ENCODE measurements at regions not wholly inside any gene's neighbourhood (a gene's known extent, or its start where the extent isn't known, plus 50 kb on each side); places are given as distances from the start of the nearest gene placed in this dataset.
A peak's percentile ranks its signal among the peaks of the same experiment; 100 is the strongest.

- Mint-ChIP-seq H3K36me3 (ENCODE audit: insufficient read depth) (no peaks in the 10 kb centered on the region), H3K27me3 (no peaks in the 10 kb centered on the region), H3K4me1 (ENCODE audit: low read depth) (peaks cover 34% of the 10 kb centered on the region), H3K4me3 (ENCODE audit: low read depth) (no peak overlapping the region), H3K9me3 (ENCODE audit: low read depth) (no peaks in the 10 kb centered on the region), H3K27ac (no peak overlapping the region)
- TF ChIP-seq, protein P1, sequence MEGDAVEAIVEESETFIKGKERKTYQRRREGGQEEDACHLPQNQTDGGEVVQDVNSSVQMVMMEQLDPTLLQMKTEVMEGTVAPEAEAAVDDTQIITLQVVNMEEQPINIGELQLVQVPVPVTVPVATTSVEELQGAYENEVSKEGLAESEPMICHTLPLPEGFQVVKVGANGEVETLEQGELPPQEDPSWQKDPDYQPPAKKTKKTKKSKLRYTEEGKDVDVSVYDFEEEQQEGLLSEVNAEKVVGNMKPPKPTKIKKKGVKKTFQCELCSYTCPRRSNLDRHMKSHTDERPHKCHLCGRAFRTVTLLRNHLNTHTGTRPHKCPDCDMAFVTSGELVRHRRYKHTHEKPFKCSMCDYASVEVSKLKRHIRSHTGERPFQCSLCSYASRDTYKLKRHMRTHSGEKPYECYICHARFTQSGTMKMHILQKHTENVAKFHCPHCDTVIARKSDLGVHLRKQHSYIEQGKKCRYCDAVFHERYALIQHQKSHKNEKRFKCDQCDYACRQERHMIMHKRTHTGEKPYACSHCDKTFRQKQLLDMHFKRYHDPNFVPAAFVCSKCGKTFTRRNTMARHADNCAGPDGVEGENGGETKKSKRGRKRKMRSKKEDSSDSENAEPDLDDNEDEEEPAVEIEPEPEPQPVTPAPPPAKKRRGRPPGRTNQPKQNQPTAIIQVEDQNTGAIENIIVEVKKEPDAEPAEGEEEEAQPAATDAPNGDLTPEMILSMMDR (IDR thresholded peaks at IDR 0.05; ENCODE audit: unreplicated experiment), result no peak
- DNase-seq (ENCODE audit: low spot score, unreplicated experiment), result no peak
Measured at GRCh38 chr6:21536280-21536766, 57.2 kb upstream of the SOX4 start.

DNA sequence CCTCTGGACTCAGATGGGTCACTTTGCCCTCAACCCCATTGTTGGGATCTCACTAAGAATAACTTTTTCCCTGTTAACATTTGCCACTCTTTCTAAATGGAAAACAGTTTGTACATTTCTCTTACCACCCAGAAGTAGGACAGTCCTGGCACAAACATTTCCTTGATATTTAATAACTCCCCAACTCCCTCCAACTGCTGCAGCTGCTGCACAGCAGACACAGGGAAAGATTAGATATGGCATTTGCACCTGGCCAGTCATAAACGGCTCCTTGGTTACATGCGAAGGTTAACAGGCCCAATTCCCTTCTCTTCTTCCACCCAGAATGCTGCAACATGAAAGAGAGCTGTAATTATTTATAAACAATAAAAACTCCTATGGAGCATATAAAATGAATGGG lies 55.9 kb upstream of the SOX4 start:
- H3K9me3 Mint-ChIP-seq (ENCODE audit: low read depth), result no peaks in the 10 kb centered on the region
- no peak for DNase-seq (ENCODE audit: low spot score, unreplicated experiment)
- no peak overlapping the region for H3K4me3 Mint-ChIP-seq (ENCODE audit: low read depth)
- no peak overlapping the region for H3K27ac Mint-ChIP-seq
- no peaks in the 10 kb centered on the region for H3K27me3 Mint-ChIP-seq
- no peaks in the 10 kb centered on the region for H3K36me3 Mint-ChIP-seq (ENCODE audit: insufficient read depth)
- TF ChIP-seq, protein P1 (IDR thresholded peaks at IDR 0.05; ENCODE audit: unreplicated experiment), result no peak
- H3K4me1 Mint-ChIP-seq (ENCODE audit: low read depth), result peaks cover 35% of the 10 kb centered on the region

DNA sequence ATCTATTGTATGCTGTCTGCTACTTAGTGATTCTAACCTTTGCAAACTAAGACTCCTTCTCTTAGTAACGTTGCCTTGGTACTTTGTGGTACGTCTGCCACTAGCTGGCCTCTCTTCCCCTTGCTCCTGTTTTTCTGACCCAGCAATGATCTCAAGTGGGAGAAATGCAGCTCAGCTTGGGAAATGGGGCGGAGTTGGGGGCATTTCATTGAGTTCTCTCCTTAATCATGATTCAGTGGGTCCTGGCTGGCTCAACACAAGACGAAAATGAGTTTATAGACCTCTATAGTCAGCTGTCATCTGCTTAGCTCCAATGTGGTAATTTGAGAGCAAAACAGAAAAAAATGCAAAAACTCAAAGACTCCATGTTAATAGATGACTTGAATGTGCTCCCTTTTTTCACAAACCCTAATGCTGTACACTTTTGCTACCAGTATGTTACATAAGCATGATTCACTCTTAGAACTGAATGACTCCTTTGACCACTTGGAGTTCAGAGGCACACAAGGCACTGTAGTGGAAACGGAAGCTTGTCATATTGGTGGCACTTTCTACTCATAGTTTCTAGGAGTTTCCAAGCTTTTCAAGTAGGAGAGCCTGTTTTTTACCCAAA lies 55.3 kb upstream of the SOX4 start:
- peak overlapping the region; percentile 3 for H3K27ac Mint-ChIP-seq
- no peaks in the 10 kb centered on the region for H3K9me3 Mint-ChIP-seq (ENCODE audit: low read depth)
- no peak for DNase-seq (ENCODE audit: low spot score, unreplicated experiment)
- H3K4me3 Mint-ChIP-seq (ENCODE audit: low read depth), result no peak overlapping the region
- no peaks in the 10 kb centered on the region for H3K36me3 Mint-ChIP-seq (ENCODE audit: insufficient read depth)
- TF ChIP-seq, protein P1 (IDR thresholded peaks at IDR 0.05; ENCODE audit: unreplicated experiment), result no peak
- no peaks in the 10 kb centered on the region for H3K27me3 Mint-ChIP-seq
- H3K4me1 Mint-ChIP-seq (ENCODE audit: low read depth), result peaks cover 35% of the 10 kb centered on the region

DNA sequence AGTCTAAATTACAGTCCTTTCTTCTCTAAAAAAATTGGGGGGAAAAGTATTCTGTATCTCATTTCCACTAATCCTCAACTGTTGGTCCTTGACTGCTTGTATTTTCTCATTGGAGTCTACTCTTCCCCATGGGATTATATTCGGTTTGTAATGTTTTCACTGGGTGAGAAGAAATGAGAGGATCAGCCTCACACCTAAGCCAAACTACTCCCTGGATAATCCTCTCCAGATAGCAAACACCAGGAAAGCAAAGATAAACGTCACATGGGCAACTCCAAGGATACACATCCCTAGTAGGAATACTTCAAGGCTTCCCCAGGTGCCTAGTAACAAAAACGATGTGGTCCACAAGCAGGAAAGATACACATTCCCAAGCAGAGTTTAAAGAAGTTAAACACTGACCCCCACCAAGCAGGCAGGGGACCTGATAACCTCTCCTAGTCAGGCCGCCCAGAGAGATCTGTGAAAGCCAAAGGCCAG lies 53.9 kb upstream of the SOX4 start:
- DNase-seq (ENCODE audit: low spot score, unreplicated experiment), result no peak
- Mint-ChIP-seq H3K9me3 (ENCODE audit: low read depth) (peaks cover 4% of the 10 kb centered on the region), H3K27ac (peak overlapping the region; percentile 51), H3K4me1 (ENCODE audit: low read depth) (peaks cover 34% of the 10 kb centered on the region), H3K36me3 (ENCODE audit: insufficient read depth) (peaks cover 2% of the 10 kb centered on the region), H3K4me3 (ENCODE audit: low read depth) (no peak overlapping the region), H3K27me3 (no peaks in the 10 kb centered on the region)
- TF ChIP-seq, protein P1 (IDR thresholded peaks at IDR 0.05; ENCODE audit: unreplicated experiment), result no peak
